GM19238 (cell line): ENCODE measurements at regions not wholly inside any gene's neighbourhood (a gene's known extent, or its start where the extent isn't known, plus 50 kb on each side); places are given as distances from the start of the nearest gene placed in this dataset.

ENCODE experiments used
- DNase-seq: peaks from one replicate; pipeline ENCODE4 v3.0.0; 2011; ENCODE audit warnings: low spot score; ENCODE audit not compliant: insufficient read length

DNA sequence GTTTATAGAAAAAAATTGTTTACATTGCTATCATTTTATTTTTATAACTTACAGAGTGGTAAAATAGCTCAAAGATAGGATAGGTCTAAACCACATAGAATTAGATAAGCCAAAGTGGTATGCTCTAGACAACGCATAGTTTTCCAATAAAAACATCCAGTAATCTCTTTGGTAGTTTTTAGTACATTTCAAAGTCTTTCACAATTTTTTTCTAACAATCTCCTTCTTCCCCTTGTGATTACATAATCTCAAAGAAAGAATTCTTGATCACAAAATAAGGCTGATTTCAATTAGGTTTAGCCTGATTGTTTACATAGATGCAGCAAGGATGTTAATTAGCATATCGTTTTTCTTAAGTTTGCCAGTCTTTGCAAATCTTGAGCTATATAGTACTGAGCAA is 460.0 kb downstream of the FUT8 start:
- DNase-seq: no peak

- DNase-seq: no peak
Observed at GRCh38 chr14:65877166-65877565, 464.6 kb downstream of the FUT8 start.

DNA sequence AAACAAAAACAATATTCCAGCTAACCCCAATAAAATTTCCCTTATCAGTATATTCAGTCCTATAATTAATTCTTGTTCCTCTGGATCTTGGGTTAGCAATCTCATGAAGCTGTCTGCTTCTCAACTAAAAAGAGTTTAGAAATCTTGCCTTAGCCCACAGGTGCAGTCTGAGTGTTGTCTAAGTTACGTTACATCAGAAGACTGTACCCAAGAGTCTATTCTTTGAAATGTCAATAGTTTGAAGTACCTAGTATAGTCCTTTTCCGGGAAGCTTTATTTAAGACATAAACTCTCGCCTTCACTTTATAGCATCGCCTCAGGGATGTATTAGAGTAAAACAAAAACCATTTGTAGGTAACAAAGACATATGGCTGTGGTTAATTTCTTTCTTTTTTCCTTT is 465.1 kb downstream of the FUT8 start:
- no peak for DNase-seq

DNA sequence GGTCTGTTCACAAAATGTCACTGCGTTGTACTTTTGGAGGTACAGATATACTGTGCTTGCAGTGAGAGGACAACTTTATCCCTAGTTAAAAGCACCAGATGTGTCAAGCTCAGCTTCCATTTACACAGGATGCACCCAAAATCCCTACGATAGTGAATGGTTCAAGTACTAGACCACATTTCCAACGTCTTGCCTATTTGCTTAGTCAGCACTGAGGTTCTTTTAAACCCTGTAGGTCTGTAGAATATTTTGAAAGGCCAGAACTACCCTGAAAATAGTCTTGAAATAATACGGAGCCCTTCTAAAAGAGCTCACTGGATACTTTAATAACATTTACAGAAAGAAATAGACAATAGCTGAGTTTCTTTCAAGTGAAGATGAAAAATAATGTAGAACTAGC is 466.1 kb downstream of the FUT8 start:
- no peak for DNase-seq

GRCh38 chr14:65879248-65880009 is 466.9 kb downstream of the FUT8 start:
- DNase-seq: no peak

- no peak for DNase-seq
Observed at GRCh38 chr14:65880507-65880906, 468.0 kb downstream of the FUT8 start.

GRCh38 chr14:65881642-65882041 is 469.1 kb downstream of the FUT8 start:
- no peak for DNase-seq

DNA sequence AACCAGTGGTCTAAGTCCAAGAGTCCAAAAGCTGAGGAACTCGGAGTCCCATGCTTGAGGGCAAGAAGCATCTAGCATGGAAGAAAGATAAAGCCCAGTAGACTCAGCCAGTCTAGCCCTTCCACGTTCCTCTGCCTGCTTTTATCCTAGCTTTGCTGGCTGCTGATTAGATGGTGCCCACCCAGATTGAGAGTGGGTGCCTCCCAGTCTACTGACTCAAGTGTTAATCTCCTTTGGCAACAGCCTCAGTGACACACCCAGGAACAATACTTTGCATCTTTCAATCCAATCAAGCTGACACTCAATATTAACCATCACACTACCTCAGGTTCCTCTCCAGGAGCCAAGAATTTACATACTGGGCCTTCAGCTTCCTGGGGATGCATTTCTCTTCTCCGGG is 476.1 kb downstream of the FUT8 start:
- DNase-seq: no peak

DNA sequence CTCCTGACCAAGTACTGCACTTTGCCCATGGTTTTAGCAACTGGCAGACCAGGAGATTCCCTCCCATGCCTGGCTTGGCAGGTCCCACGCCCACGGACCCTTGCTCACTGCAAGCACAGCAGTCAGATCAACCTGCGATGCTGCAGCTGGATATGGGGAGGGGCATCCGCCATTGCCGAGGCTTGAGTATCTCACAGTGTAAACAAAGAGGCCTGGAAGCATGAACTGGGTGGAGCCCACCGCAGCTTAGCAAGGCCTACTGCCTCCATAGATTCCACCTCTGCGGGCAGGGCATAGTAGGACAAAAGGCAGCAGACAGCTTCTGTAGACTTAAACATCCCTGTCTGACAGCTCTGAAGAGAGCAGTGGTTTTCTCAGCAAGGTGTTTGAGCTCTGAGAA is 479.8 kb downstream of the FUT8 start:
- no peak for DNase-seq

- no peak for DNase-seq
Observed at GRCh38 chr14:65900164-65900563, 487.6 kb downstream of the FUT8 start.

GRCh38 chr14:65901595-65901994 is 489.1 kb downstream of the FUT8 start:
- DNase-seq: no peak

DNA sequence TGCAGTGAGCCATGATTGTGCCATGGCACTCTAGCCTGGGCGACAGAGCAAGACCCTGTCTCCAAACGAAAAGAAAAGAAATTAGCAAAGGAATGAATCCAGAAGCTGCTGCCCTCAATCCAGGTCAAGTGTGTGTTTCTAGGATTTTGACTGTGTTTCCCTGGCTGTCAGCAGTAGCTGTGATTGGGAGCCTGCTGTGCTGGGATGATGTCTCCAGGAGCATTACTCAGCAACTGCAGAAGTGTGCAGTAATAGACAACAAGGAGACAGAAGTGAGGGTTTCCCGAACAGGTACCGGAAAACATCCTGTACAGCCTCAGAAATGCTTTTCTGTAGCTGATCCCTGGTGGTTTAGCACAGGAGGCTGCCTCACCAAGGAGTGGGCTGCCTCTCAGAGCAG is 492.5 kb downstream of the FUT8 start:
- DNase-seq: no peak

GRCh38 chr14:65906344-65906743 is 493.8 kb downstream of the FUT8 start:
- DNase-seq: no peak

DNA sequence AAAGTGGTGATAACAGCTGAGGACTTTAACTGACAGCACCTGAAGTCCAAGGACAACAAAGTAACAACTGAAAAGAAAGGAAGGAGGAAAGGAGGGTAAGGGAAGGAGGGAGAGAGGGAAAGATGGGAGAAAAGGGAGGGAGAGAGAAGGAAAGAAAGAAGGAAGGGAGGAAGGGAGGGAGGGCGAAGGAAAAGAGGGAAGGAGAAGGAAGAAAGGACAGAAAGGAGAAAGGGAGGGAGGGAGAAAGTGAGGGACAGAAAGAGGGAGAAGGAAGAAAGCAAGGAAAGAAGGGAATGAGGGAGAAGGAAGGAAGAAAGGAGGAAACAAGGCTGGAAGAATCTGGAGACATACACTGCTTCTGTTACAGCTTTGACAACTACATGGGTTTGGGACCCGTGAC is 494.4 kb downstream of the FUT8 start:
- DNase-seq: no peak

- DNase-seq: no peak
Observed at GRCh38 chr14:65910108-65910786, 497.7 kb downstream of the FUT8 start.

GRCh38 chr14:65915125-65915524 is 502.6 kb downstream of the FUT8 start:
- no peak for DNase-seq

- no peak for DNase-seq
Observed at GRCh38 chr14:65916055-65916454, 503.5 kb downstream of the FUT8 start.

DNA sequence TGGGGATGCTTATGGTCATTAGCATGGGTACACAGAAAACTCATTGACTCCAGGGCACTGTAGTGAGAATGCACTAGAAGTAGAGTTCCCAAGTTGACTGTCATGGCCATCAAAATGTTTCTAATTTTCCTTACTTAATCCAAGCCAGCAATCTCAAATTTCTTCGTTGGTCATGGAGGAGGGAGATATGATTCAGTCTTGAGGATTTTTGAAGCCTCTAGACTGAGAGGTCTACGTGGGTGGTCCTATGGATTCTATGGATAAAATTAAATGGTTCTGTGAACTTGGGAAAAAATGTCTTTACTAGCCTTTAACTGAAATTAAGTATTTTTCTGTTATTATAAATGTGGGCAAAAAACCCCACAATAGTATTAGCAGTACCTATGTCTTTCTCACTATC is 508.5 kb downstream of the FUT8 start:
- DNase-seq: no peak

GRCh38 chr14:65922142-65922541 is 509.6 kb downstream of the FUT8 start:
- DNase-seq: no peak

DNA sequence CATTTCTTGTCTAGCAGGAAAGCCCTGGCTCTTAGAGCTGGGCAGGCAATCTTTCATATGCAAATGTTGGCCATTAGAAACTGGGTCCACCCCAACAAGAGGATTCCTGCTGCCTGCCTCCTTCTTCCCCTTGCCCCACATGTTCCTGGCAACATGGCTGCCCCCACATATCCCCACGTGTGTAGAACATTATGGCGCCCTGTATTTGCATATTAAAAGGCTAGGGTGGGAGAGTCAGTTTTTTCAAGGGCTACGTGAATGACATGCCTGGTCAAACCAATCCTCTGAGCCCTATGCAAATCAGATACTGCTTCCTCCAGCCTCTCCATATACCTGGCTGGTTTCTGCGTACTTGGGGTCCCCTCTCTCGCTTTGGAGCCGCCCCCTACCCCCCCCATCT is 514.0 kb downstream of the FUT8 start:
- DNase-seq: no peak

- no peak for DNase-seq
Observed at GRCh38 chr14:65926935-65927700, 514.6 kb downstream of the FUT8 start.

DNA sequence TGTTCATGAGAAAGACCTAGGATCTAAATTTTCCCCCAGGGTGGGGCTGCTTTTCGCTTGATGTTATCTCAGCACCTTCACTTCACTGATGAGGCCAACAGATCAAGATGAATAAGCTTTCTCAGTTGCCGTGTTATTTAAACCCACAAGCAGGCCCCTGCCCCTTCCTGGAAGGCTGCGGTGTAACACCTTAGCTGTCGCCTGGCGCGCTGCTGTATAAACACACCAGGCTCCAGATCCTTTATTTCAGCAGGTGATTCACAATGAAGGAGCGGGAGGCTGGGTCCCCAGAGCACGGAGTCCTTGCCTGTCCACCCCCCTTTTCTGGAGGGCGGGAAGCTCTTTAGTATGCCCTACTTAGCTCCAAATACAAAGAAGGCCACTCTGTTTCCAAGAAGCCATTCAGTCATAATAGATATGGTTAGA is 515.4 kb downstream of the FUT8 start:
- no peak for DNase-seq
